ENCODE measurements at regions not wholly inside any gene's neighbourhood (a gene's known extent, or its start where the extent isn't known, plus 50 kb on each side); places are given as distances from the start of the nearest gene placed in this dataset.

DNA sequence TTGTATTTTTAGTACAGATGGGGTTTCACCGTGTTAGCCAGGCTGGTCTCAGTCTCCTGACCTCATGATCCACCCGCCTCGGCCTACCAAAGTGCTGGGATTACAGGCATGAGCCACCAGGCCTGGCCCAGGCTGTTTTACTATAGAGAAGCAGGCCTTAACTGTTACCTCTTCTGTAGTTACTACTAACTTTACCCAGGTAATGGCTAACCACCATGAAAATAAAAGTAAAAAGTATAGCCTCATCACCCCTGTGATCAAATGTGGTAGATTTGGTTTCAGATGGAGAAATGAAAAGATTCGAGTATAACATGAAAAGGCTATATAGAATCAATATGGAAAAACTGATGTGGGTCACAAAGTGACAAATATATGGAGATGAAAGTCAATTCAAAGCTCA, 210.1 kb downstream of the CD47 start:
- Histone ChIP-seq H2BK15ac (ENCODE audit: low read depth, low read length) (no peak overlapping the region), H4K91ac (ENCODE audit: insufficient read length, low read depth, low read length) (no peak overlapping the region), H2BK120ac (ENCODE audit: low read depth, low read length, poor library complexity, severe bottlenecking) (no peak overlapping the region), H3K23me2 (ENCODE audit: insufficient read length, low read depth, low read length, poor library complexity, severe bottlenecking) (no peaks in the 10 kb centered on the region), H2BK12ac (ENCODE audit: insufficient read length, low read depth, low read length) (no peak overlapping the region), H3K23ac (ENCODE audit: insufficient read length, low read depth, low read length) (no peak overlapping the region), H4K5ac (ENCODE audit: insufficient read length, low read depth, low read length) (no peak overlapping the region), H3K9me3 (ENCODE audit: control insufficient read depth, low read depth, low read length) (no peaks in the 10 kb centered on the region), H3K18ac (ENCODE audit: insufficient read length, low read depth, low read length) (no peak overlapping the region), H3K27me3 (ENCODE audit: insufficient read depth, low read length) (no peaks in the 10 kb centered on the region), H2BK20ac (ENCODE audit: low read depth, low read length, poor library complexity, severe bottlenecking) (no peak overlapping the region), H3K9ac (ENCODE audit: extremely low read depth, insufficient read length, low read length) (no peak overlapping the region), H2AFZ (ENCODE audit: low read length) (no peak overlapping the region), H3K4me2 (ENCODE audit: insufficient read depth, insufficient read length, low read length) (no peak overlapping the region), H3K79me2 (ENCODE audit: insufficient read depth, low read length) (no peaks in the 10 kb centered on the region), H3K79me1 (ENCODE audit: insufficient read depth, low read depth, low read length, poor library complexity, severe bottlenecking) (no peaks in the 10 kb centered on the region), H4K20me1 (ENCODE audit: control insufficient read depth, insufficient read depth, insufficient read length) (no peaks in the 10 kb centered on the region), H3K27ac (ENCODE audit: insufficient read length, low read depth, low read length) (no peak overlapping the region), H3K4ac (ENCODE audit: low read depth, low read length) (no peak overlapping the region), H3T11ph (ENCODE audit: low read length) (no peak overlapping the region), H3K56ac (ENCODE audit: insufficient read length, low read depth, low read length) (no peak overlapping the region), H4K8ac (replicated peaks; ENCODE audit: insufficient read length, low read depth, low read length) (no peak overlapping the region), H2AK5ac (ENCODE audit: insufficient read length, low read length) (no peak overlapping the region), H3K14ac (ENCODE audit: insufficient read depth, low read length) (no peak overlapping the region), H2BK5ac (ENCODE audit: insufficient read length, low read length) (no peak overlapping the region), H3K4me1 (ENCODE audit: insufficient read depth, low read length) (peaks cover 5% of the 10 kb centered on the region; the same call in 1 of the 2 replicates)
- TF ChIP-seq, protein P1, sequence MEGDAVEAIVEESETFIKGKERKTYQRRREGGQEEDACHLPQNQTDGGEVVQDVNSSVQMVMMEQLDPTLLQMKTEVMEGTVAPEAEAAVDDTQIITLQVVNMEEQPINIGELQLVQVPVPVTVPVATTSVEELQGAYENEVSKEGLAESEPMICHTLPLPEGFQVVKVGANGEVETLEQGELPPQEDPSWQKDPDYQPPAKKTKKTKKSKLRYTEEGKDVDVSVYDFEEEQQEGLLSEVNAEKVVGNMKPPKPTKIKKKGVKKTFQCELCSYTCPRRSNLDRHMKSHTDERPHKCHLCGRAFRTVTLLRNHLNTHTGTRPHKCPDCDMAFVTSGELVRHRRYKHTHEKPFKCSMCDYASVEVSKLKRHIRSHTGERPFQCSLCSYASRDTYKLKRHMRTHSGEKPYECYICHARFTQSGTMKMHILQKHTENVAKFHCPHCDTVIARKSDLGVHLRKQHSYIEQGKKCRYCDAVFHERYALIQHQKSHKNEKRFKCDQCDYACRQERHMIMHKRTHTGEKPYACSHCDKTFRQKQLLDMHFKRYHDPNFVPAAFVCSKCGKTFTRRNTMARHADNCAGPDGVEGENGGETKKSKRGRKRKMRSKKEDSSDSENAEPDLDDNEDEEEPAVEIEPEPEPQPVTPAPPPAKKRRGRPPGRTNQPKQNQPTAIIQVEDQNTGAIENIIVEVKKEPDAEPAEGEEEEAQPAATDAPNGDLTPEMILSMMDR (conservative IDR thresholded peaks at IDR 0.05), result no peak
- DNase-seq, result no peak
- no peaks in the 10 kb centered on the region for H3K9me3 Mint-ChIP-seq
- no peak overlapping the region; a peak in 1 of 7 replicates for H3K27ac Mint-ChIP-seq
- H3K4me3 Mint-ChIP-seq, result no peak overlapping the region
- no peaks in the 10 kb centered on the region; a peak in 1 of 7 replicates for H3K36me3 Mint-ChIP-seq (ENCODE audit: insufficient read depth in 1 of 3, low read depth in 3 of 3)
- WGBS (ENCODE audit: extremely low coverage, insufficient read length, low lambda C conversion rate), result no CpG with 5 or more reads among the region's 4 CpGs
- no peaks in the 10 kb centered on the region; the same call in 1 of the 2 replicates for H3K27me3 Mint-ChIP-seq (ENCODE audit: low read depth)
- peaks cover 9 to 10% of the 10 kb centered on the region in 2 experiments for H3K4me1 Mint-ChIP-seq

Measured in H9 (cell line).